ENCODE measurements at regions not wholly inside any gene's neighbourhood (a gene's known extent, or its start where the extent isn't known, plus 50 kb on each side); places are given as distances from the start of the nearest gene placed in this dataset.
A peak's percentile ranks its signal among the peaks of the same experiment; 100 is the strongest.
"Not testable (repeated sequence)": the region's sequence is repeated elsewhere in the genome, so short reads cannot be mapped to it uniquely, and the experiment has no call there.

DNA sequence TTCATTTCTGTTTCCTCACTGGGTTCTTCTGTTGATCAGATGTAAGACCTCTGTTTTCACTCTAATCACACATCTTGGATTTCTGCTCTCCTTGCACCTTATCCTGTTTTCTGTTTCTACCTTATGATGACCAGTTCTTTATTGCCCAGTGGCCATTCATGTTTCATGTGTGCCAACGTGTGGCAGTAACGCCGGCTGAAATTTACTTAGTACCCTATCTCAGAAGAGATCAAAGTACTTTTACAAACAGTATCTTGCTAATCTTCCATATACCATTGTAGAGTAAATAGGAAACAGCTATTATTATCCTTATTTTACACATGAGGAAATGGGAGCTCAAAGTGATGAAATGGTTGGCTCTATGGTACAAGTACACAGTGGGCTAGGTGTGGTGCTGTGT lies 74.0 kb downstream of the GATA3 start:
- in situ Hi-C loops (cut with HindIII; ENCODE audit: low pct_unique_long_range_greater_than_20kb, low sequenced_read_pairs): no loop called here
- no peak for DNase-seq (ENCODE audit: low read depth)

DNA sequence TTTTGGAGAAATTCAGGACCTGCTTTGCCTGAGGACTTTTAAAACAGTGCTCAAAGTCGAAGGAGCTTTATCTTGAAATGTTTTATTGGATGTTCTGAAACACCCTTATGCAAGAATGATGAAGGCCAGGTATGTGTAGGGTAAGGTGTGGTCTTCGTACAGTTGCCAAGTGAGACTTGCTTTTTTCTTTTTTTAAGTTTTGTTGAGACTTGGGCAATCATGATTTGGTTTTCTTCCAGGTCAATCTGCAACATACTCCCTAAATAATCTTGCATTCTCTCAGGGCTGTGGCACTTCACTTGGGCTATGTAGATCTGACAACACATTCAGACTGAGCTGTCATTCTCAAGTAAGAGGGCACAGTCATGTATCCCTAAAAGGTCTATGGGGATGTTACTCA lies 75.0 kb downstream of the GATA3 start:
- no peak for DNase-seq (ENCODE audit: low read depth)
- in situ Hi-C loops (cut with HindIII; ENCODE audit: low pct_unique_long_range_greater_than_20kb, low sequenced_read_pairs): no loop called here

DNA sequence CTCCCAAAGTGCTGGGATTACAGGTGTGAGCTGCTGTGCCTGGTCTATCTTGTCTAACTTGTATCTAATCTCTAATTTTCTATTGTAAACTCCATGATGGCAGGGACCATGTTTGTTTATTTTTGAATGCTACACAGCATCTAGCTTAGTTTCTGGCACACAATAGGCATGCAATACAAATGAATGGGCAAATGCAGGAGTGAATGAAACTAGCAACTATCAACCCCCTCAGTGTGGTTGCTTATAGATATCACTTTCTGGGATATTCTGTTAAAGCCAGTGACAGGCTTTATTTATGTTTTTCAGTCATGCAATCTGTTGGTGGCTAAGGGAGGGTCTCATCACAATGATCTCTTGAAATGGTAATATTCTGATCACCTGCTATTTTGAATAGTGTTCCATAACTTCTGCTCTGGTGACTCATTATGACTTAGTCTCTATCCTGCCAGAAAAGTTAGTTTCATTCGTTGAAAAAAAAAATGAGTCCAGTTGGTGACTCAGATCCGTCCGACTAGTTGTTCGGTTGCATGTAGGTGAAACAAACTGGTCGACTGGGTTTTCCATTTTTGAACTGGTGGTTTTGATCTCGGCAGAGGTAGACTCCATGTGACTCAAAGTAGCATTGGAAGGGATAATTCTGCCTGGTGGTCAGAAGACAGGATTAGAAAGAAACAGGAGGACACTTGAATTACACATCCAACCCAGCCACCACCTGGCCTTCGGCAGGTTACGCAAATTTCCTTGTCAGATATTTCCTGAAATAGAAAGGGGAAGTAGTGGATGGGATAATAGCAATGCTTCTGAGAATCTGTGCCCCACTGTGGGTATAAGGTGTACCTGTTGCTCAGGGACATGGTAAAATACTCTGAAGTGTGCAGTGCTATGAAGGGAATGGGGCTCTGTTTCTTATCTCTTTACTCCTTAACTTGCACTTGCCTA lies 76.8 kb downstream of the GATA3 start:
- in situ Hi-C loops (cut with HindIII; ENCODE audit: low pct_unique_long_range_greater_than_20kb, low sequenced_read_pairs): no loop called here
- DNase-seq (ENCODE audit: low read depth): peak; percentile 69

DNA sequence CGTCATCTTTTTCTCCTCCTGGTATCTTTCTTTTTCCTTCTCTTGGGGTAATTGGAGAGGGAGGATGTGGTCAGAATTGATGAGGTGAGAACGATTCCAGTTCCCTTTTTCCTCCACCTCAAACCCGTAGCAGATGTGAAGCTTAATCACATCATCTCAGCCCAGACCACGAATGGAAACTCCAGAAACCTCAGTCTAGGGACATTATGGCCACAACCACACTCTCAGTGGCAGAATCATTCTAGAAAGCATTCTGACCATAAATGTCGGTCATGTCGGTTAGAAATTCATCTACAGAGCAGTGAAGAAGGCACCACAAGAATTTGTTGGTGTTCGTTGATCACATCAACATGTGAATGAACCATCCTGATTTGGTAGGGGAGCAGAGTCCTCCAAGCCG lies 78.7 kb downstream of the GATA3 start:
- in situ Hi-C loops (cut with HindIII; ENCODE audit: low pct_unique_long_range_greater_than_20kb, low sequenced_read_pairs): no loop called here
- no peak for DNase-seq (ENCODE audit: low read depth)

DNA sequence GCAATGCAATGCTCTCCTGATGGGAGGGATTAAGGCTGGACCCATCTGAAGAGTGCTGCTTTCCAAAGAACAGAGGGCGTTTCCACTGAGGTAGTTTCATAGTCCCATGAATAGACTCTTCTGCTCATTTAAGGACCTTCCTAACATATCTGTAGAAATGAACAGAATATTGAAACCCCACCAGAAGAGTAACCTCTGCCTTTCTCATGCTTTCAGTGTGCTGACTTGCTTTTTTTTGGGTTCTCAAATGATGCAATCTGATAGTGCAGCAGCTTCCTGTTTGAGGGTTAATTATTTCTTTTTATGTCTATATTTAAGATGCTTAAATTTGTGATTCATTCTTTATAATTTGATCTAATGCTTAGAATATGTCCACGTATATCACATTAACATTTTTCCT lies 82.2 kb downstream of the GATA3 start:
- DNase-seq (ENCODE audit: low read depth): no peak
- in situ Hi-C loops (cut with HindIII; ENCODE audit: low pct_unique_long_range_greater_than_20kb, low sequenced_read_pairs): no loop called here

DNA sequence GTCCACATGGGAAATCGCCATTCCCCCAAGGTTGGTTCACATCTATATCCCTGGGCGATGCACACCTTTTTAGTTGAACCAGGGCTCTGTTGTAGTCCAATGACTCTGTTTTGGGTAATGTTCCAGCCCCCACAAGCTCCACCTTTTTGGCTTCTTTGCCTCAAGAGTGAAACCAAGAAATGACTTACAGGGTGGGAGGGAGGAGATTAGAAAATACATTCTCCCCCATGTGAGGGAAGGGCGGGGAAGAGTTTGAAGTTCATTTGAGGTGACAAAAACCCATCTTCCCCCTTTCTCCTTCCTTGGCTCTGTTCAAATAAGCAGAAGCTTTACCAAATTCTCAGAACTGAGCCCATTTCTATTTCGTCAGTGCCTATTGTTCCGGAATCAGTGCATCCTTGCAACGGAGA lies 82.8 kb downstream of the GATA3 start:
- in situ Hi-C loops (cut with HindIII; ENCODE audit: low pct_unique_long_range_greater_than_20kb, low sequenced_read_pairs): no loop called here
- no peak for DNase-seq (ENCODE audit: low read depth)

DNA sequence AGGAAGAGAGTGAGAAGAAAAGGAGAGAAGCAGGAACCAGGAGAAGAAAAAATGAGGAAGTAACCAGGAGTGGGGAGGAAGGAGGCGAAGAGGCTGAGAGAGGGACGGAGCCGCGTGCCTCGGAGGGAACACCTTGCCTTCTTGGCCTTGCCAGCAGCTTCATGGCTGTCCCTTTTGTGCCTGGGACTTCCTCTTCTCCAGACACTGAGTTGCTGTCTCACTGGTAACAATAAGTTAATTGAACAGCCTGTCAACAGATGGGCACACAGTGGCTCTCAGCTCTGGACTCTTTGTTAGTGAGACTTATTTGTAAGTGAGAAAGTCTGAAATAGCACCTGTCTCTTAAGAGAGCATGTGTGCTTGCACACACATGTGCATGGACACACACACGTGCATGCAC lies 83.2 kb downstream of the GATA3 start:
- DNase-seq (ENCODE audit: low read depth): no peak
- in situ Hi-C loops (cut with HindIII; ENCODE audit: low pct_unique_long_range_greater_than_20kb, low sequenced_read_pairs): no loop called here

DNA sequence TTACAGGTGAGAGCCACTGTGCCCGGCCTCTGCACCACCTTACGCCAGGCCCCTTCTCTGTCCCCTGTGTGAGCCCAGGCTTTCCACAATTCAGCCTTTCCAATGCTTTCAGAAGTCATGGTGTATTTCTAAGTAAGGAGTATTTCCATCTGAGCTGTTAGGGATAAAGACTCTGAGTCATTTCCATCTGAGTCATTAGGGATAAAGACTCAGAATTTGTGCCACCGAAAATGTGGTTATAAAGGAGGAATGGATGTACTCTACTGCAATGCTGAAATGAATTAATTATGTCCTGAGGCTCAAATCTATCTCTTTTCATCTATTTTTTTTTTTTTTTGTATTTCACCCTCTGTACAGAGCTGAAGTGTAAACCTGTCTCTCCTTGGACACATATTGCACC lies 84.0 kb downstream of the GATA3 start:
- peak; percentile 30 for DNase-seq (ENCODE audit: low read depth)
- in situ Hi-C loops (cut with HindIII; ENCODE audit: low pct_unique_long_range_greater_than_20kb, low sequenced_read_pairs): no loop called here

DNA sequence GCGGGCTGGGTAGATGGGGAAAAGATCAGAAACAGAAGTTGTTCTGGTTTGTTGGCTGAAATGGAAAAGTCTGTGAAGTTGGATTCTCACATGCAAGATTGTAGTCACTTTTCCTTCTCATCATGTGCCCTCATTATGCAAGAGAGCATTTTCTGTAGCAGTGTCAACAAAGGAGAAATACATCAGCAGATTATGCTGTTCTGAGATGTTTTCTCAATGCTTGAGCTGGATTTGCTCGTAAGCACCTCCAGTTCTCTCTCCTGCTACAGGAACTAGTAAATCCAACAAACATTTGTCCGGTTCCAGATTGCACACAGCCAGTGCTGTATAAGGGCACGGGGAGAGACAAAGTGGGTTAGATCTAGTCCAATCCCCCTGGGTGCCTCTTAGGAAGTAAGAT lies 90.0 kb downstream of the GATA3 start:
- in situ Hi-C loops (cut with HindIII; ENCODE audit: low pct_unique_long_range_greater_than_20kb, low sequenced_read_pairs): no loop called here

DNA sequence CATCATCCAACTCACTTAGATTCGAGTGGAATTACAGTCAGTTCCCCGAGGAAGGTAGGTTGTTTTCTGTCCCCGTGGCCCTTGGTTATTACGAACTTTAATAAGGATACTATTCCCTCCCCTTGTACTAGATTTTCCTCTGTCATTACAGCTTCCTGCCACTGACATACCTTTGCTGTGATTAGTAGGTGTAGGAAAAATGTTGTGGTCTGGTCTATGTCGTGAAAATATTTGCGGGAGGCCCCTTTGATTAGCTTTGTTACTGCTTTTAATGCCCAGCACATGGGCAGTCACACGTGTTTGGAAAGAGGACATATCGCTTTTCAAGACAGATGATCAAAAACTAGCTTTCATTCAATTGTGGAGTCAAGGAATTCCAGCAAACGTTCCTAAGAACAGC lies 92.2 kb downstream of the GATA3 start:
- no peak for DNase-seq (ENCODE audit: low read depth)
- in situ Hi-C loops (cut with HindIII; ENCODE audit: low pct_unique_long_range_greater_than_20kb, low sequenced_read_pairs): no loop called here

More for the DNA sequence above, 90.0 kb downstream of the GATA3 start:
- DNase-seq (ENCODE audit: low read depth): no peak

DNA sequence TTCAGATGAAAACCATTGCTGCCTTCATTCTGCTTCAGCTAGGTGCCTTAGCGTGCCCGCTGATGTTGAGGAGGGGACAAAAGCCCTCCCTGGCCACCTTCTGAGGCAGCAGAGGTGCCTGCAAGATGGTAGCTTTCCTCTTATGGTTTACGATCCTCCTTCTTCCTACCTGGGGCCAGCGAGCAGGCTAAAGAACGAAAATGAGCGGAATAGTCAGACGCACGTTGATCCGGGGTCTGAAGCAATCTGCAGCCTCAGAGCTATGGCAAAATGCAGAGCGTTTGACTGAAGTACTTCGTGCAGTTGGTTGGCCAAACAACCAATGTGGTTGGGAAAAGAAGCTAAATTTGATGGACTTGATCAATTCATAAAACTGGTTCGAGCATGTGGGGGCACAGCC lies 95.5 kb downstream of the GATA3 start:
- in situ Hi-C loops (cut with HindIII; ENCODE audit: low pct_unique_long_range_greater_than_20kb, low sequenced_read_pairs): no loop called here
- no peak for DNase-seq (ENCODE audit: low read depth)

DNA sequence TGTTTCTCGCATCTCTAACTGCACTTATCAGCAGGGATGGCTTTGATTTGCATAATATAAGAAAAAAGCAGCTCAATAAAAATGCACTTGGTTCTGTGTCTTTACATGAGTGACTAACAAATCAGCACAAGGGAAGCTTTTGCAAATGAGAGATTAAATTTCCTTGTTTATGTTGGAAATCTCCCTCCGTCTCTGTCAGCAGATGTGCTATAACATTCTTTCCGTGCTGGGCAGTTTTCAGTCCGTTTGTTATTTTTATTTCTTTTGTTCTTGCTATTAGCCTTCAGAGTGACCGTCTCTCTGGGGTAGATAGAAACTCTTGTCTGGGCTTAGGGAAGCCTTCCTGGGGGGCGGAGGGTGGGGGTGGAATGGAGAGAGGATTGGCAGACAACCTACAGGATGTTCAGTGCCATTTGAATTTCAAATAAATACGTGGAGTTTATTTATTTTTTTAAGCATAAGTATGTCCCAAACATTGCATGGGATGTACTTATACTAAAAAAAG lies 96.0 kb downstream of the GATA3 start:
- no peak for DNase-seq (ENCODE audit: low read depth)
- in situ Hi-C loops (cut with HindIII; ENCODE audit: low pct_unique_long_range_greater_than_20kb, low sequenced_read_pairs): no loop called here

DNA sequence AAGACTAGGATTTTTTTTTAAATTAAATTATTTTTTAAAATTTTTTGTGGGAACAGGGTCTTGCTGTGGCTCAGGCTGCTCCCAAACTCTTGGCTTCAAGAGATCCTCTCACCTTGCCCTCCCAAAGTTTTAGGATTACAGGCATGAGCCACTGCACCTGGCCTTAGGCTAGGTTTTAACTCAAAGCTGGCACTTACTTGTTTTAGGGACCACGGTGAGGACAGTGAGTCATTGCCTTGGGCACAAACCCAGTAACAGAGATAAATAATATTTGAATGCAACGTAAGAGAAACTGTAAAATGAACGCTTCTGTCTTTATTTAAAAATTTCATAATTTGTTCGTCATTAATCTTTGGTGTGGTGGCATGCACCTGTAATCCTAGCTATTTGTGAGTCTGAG lies 96.6 kb downstream of the GATA3 start:
- in situ Hi-C loops (cut with HindIII; ENCODE audit: low pct_unique_long_range_greater_than_20kb, low sequenced_read_pairs): no loop called here
- DNase-seq (ENCODE audit: low read depth): no peak

DNA sequence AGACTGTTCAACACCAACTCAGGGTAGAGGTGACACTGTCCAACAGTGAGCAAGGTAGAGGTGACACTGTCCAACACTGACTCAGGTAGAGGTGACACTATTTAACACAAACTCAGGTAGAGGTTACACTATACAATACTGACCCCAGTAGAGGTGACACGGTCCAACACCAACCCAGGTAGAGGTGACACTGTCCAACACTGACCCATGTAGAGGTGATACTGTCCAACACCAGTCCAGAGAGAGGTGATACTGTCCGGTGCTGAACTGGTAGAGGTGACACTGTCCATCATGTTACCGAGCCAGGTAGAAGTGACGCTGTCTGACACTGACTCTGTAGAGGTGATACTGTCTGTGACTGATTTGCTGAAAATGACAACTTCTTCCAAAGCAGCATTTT lies 102.4 kb downstream of the GATA3 start:
- DNase-seq (ENCODE audit: low read depth): no peak

DNA sequence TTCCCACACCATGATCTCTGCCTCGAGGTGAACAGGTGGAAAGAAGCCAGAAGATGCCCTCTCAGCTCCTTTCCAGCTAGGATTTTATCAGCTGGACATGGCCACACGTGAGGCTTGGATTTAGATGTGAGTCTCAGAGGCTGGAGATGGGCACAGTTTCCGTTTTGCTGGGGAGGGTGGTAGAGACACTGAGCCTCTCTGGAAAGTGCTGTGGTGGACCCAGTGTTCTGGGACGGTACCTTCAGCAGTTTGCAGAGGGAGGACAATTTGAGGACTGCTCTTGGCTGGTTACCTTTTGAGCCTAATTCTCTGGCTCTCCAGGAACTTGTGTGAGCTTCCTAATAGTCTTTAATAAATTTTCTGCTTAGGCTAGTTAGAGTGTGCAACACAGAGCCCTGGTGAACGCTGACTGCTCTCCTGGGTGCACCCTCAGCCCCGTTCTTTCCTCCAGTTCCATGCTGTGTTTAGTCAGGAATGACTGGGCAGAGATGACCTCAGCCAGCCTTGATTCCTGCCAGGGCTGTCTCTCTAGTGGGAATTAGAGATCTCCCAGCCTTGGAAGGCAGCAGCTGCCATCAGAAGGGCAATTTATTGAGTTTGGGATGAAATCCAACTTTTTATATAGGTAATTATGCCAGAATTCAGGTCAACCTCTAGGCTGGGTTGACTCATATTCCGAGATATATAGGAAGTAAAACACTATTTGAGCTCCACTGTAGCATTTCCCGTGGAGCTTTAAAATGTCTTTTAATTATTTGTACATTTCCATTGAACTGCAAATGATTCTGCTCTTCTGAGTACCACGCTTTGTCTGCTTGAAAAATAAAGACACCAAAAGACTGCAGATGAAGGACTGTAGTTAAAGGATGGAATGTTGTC lies 103.9 kb downstream of the GATA3 start:
- in situ Hi-C loops (cut with HindIII; ENCODE audit: low pct_unique_long_range_greater_than_20kb, low sequenced_read_pairs): no loop called here
- no peak for DNase-seq (ENCODE audit: low read depth)

More for the DNA sequence above, 102.4 kb downstream of the GATA3 start:
- in situ Hi-C loops (cut with HindIII; ENCODE audit: low pct_unique_long_range_greater_than_20kb, low sequenced_read_pairs): no loop called here

DNA sequence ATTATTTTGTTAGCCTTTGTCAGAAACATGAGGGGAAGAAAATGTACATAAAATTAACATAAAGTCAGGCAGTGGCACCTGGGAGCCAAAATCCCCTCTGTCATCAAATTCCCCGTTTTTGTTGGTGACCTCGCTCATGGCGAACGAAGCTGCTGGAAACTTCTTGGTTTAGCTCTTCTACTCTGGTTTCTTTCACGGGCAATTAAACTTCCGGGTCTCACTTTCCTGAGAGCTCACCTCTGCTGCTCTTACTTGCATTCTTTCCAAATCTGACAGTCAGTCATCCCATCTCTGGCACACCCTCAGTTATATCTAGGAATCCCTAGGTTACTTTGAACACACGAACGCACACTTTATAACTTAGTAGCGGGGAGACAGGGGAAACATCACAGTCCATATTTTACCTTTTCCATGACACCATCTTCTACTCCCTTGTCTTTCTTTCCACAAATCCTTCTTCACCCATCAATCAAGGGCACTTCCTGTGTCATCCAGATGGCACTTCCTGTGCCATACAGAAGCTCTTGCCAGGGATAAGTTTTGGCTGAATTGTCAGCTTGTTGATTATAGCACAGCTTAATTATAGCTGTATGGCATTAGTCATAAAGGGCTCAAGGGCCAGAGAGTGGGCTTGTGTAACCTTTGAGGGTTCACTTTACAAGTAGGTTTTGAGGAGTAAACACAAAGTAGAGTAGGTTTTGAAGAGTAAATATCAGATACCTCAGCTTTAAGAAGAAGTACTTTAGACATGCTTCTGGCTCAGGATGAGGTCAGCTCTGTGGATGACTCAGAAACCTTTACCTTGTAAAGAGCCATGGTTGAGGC lies 105.1 kb downstream of the GATA3 start:
- in situ Hi-C loops (cut with HindIII; ENCODE audit: low pct_unique_long_range_greater_than_20kb, low sequenced_read_pairs): no loop called here
- DNase-seq (ENCODE audit: low read depth): no peak

DNA sequence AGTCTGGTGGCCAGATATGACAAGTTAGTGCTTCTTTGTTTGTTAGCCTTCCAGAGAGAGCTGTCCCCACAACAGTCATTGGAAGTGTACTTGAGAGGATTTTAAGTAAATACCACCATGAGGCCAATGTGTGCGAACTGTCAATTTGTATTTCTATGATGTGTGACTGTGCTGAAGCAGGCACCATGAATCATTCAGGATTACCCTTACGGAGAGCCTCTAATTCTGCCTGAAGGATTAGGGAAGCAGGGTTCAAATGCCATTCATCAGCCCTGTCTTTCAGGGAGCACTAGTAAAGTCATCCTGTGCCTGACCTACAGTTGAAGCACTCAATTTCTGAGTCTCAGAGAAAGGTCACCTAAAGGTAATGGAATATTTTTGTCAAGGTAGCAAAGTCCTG lies 109.3 kb downstream of the GATA3 start:
- in situ Hi-C loops (cut with HindIII; ENCODE audit: low pct_unique_long_range_greater_than_20kb, low sequenced_read_pairs): no loop called here
- DNase-seq (ENCODE audit: low read depth): no peak

DNA sequence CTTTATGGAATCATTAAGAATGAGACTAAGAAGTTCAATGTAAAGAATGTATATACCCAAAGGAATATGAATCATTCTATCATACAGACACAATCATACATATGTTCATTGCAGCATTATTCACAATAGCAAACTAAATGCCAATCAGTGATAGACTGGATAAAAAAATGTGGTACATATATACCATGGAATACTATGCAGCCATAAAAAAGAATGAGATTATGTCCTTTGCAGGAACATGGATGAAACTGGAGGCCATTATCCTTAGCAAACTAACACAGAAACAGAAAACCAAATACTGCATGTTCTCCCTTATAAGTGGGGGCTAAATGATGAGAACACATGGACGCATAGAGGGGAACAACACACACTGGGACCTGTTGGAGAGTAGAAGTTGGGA lies 110.2 kb downstream of the GATA3 start:
- DNase-seq (ENCODE audit: low read depth); in situ Hi-C loops (cut with HindIII; ENCODE audit: low pct_unique_long_range_greater_than_20kb, low sequenced_read_pairs): not testable (repeated sequence)

Measured in Caki2 (cell line).